ES-I3 (cell line): ENCODE measurements at regions not wholly inside any gene's neighbourhood (a gene's known extent, or its start where the extent isn't known, plus 50 kb on each side); places are given as distances from the start of the nearest gene placed in this dataset.

Experiments used
- H3K36me3 ChIP-seq: 2 replicates; pipeline ENCODE4 v1.6.1; 2013; ENCODE audit warnings: mild to moderate bottlenecking, low read length, control low read depth, moderate library complexity; ENCODE audit not compliant: insufficient read depth
- H3K4me1 ChIP-seq: 2 replicates; pipeline ENCODE4 v1.6.1; 2013; ENCODE audit warnings: mild to moderate bottlenecking, control low read depth, low read length; ENCODE audit not compliant: insufficient read depth
- H3K9ac ChIP-seq: 2 replicates; pipeline ENCODE4 v1.6.1; 2013; ENCODE audit warnings: low read depth, mild to moderate bottlenecking, low read length, moderate library complexity
- H3K9me3 ChIP-seq: 2 replicates; pipeline ENCODE4 v1.6.1; 2013; ENCODE audit warnings: mild to moderate bottlenecking, low read length, moderate library complexity; ENCODE audit not compliant: control insufficient read depth, insufficient read depth

DNA sequence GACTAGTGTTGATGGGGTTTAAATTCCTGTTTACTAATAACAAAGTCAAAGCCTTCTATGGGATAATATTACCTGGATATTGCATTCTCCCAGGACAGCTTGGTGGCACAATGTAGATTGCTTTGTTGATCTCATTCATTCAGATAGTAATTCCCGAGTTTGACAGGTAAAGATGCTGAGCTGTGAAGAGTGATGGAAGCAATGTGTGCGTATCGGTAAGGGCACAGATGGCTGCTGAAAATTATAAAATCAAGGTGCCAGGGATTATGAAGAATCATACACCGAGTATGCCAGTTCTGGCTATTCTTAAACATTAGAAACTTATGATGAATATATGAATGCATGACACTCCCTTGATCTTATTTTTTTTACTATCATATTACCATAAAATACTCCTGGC is 100.6 kb upstream of the CNTNAP4 start:
- Histone ChIP-seq H3K4me1 (no peaks in the 10 kb centered on the region), H3K9ac (no peak overlapping the region), H3K9me3 (no peaks in the 10 kb centered on the region), H3K36me3 (no peaks in the 10 kb centered on the region)

DNA sequence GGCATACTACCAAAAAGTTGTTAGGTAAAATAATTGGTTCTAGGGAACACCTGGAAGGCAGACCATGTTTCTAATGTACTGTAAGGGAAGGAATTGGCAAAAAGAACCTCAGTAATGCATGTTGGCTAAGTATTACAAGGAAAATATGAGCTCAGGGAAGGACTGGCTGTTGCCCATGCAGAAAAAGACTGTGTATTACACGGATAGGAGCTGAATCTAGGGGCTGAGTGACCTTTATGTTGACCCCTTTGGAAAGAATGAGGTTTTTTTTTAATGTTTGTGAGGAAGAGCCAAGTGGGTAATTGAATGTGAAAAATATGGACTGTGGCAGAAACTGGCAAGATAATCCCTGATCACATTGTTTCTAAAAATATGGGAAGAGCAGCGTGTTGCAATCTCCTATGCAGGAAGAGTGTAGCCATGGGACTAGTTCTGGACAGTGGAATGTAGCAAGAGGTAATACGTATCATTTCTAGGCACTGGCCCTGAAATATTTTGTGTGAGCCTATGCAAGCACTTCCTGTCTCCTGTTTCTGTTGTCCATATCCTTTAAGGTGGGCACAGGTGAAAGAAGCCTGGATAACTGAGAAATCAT is 95.1 kb upstream of the CNTNAP4 start:
- Histone ChIP-seq H3K9ac (no peak overlapping the region), H3K9me3 (no peaks in the 10 kb centered on the region), H3K36me3 (no peaks in the 10 kb centered on the region), H3K4me1 (no peaks in the 10 kb centered on the region)

DNA sequence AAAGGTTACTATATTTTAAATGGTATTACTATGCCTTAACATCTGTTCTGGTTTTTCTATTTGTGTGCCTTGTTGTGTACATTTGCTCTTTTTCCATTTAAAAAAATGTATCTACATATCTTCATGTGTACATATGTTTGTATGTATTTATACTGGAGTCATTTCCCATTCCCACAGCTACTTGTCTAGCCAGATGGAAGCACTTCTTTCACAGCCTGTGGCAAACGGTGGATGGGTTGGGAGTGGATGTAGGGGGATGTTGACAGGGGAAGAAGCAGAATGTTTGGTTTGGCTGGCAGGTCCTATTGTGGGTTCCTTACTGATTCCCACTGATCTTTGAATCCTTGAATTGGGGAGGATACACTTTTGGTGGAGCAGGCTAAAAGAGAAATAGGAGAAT is 93.6 kb upstream of the CNTNAP4 start:
- no peaks in the 10 kb centered on the region for H3K36me3 ChIP-seq
- H3K9ac ChIP-seq, result no peak overlapping the region
- no peaks in the 10 kb centered on the region; the same call in 1 of the 2 replicates for H3K9me3 ChIP-seq
- no peaks in the 10 kb centered on the region for H3K4me1 ChIP-seq

DNA sequence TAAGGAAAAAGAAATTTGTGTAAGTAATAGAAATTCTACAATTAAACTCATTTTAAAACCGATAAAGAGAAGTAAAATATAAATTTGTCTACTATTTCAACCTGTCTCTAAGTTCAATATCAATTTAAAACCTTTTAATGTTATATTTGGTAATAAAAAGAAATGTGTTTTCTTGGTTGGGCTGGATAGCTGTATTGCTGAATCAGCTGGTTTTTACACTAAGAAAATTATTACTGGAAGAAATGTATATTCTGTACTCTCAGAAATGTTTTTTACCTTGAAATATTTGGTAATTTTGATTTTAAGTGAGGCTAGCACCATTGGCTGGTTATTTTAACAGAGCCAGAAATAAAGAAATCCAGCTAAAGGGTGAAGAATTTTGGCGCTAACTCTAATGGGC is 87.1 kb upstream of the CNTNAP4 start:
- no peak overlapping the region for H3K9ac ChIP-seq
- 0 out of 2 replicates have a peak, but pooled peaks cover 7% of the 10 kb centered on the region for H3K4me1 ChIP-seq
- H3K36me3 ChIP-seq, result no peaks in the 10 kb centered on the region
- no peaks in the 10 kb centered on the region; the same call in 1 of the 2 replicates for H3K9me3 ChIP-seq

- no peaks in the 10 kb centered on the region for H3K36me3 ChIP-seq
- H3K9me3 ChIP-seq, result no peaks in the 10 kb centered on the region; the same call in 1 of the 2 replicates
- no peak overlapping the region for H3K9ac ChIP-seq
- H3K4me1 ChIP-seq, result 0 out of 2 replicates have a peak, but pooled peaks cover 7% of the 10 kb centered on the region
Measured at GRCh38 chr16:76190480-76190879, 86.7 kb upstream of the CNTNAP4 start.

DNA sequence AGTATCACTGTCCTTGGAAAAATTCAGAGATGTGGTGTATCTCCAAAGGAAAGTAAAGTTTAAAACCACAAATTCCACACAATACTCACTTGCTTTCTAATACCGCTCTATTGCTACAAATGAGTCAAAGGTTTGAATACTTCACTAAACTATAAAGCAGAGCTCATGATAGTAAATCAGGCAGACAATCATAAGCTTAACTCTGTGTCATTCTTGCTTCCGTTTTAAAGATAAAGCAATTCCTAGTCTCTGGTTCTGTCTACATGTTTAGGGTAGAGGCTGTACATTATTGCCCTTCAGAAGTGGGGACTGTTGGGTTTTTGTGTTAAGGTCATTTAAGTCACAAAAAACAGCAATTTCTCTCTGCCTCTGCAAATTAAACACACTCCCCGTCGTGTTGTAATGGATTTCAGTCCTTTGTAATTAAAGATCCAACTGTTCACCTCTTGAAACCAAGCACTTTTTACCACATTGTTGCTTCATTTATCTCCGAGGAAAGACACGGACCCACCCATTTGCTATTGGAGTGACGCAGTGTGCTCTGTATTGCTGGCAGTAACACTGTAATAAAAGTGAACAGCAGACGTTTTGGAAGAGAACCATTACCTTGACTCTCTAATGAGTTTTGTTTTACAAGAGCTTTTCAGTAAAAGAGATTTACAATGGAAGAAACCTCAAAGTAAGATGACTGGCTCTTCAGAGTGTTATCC is 83.1 kb upstream of the CNTNAP4 start:
- H3K9me3 ChIP-seq, result no peaks in the 10 kb centered on the region
- H3K9ac ChIP-seq, result no peak overlapping the region
- 0 out of 2 replicates have a peak, but pooled peaks cover 7% of the 10 kb centered on the region for H3K4me1 ChIP-seq
- no peaks in the 10 kb centered on the region for H3K36me3 ChIP-seq

- Histone ChIP-seq H3K4me1 (0 out of 2 replicates have a peak, but pooled peaks cover 7% of the 10 kb centered on the region), H3K9ac (no peak overlapping the region), H3K9me3 (no peaks in the 10 kb centered on the region), H3K36me3 (no peaks in the 10 kb centered on the region)
Measured at GRCh38 chr16:76194616-76195015, 82.6 kb upstream of the CNTNAP4 start.

DNA sequence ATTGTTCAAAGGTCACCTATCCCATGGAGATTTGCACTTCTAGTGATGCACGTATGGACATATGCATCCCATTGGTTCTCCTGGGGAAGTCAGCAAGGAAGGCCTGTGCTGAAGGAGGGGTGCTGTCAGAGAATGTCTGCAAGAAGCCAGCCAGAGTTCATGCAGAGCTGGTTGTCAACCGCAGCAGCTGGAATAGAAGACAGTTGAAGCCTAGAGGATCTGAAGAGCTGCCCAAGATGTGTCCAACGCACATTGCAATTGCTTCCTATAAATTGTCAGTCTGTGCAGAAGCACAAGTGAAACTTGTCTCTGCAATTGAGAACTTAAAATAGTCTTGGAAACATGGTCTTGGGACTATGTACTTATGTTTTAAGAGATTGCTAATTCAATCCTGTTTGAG is 82.1 kb upstream of the CNTNAP4 start:
- no peak overlapping the region for H3K9ac ChIP-seq
- H3K9me3 ChIP-seq, result no peaks in the 10 kb centered on the region
- 0 out of 2 replicates have a peak, but pooled peaks cover 7% of the 10 kb centered on the region for H3K4me1 ChIP-seq
- H3K36me3 ChIP-seq, result no peaks in the 10 kb centered on the region

GRCh38 chr16:76195648-76196047 is 81.6 kb upstream of the CNTNAP4 start:
- Histone ChIP-seq H3K9me3 (no peaks in the 10 kb centered on the region), H3K4me1 (0 out of 2 replicates have a peak, but pooled peaks cover 7% of the 10 kb centered on the region), H3K36me3 (no peaks in the 10 kb centered on the region), H3K9ac (no peak overlapping the region)

- Histone ChIP-seq H3K4me1 (peaks cover 19% of the 10 kb centered on the region), H3K9me3 (no peaks in the 10 kb centered on the region), H3K36me3 (no peaks in the 10 kb centered on the region), H3K9ac (no peak overlapping the region)
Measured at GRCh38 chr16:76197900-76198299, 79.3 kb upstream of the CNTNAP4 start.

DNA sequence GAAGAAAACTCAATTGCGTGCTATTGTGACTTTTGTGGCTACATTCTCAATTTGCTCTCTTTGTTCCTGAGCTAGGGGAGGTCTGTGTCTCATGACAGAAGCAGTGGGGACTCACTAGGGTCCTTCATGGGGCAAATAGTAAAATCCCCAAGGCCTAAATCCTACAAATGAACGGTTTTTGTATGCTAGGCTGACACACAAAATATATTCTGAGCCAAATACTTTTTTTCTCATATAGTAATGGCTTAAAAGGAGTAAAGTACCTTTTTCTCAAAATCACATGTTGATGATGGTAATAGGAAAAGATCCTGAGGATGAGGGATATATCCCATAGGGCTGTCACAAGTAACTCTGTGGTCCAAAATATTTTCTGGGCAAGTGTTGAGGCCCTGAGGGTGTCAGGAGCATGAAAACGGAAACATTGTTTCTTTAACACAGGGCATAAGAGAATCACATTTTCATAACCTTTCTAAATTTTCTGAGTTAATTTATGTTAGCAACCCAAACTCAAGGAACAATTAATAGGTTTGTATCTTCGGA is 77.5 kb upstream of the CNTNAP4 start:
- H3K9me3 ChIP-seq, result no peaks in the 10 kb centered on the region
- no peaks in the 10 kb centered on the region for H3K36me3 ChIP-seq
- H3K9ac ChIP-seq, result no peak overlapping the region
- peaks cover 11% of the 10 kb centered on the region for H3K4me1 ChIP-seq

DNA sequence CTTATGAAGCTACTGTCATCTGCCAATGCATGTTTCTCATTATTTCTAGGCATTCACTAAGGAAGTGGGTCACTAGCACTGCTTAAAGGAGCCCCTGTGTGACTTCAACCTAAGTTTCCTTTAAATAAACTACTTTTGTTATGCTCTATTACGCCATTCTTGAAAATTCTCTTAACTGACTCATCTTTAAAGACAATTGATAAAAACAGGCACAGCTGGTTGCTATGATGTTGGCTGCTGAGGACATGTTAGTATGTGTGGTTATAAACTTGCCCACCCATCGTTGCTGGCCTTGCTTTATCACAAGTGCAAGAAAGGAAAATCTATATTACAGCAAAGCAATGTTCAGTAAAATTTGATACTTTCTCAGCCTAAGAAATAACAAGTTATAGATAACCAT is 75.8 kb upstream of the CNTNAP4 start:
- no peaks in the 10 kb centered on the region for H3K36me3 ChIP-seq
- H3K9ac ChIP-seq, result no peak overlapping the region
- no peaks in the 10 kb centered on the region for H3K9me3 ChIP-seq
- H3K4me1 ChIP-seq, result peaks cover 11% of the 10 kb centered on the region

DNA sequence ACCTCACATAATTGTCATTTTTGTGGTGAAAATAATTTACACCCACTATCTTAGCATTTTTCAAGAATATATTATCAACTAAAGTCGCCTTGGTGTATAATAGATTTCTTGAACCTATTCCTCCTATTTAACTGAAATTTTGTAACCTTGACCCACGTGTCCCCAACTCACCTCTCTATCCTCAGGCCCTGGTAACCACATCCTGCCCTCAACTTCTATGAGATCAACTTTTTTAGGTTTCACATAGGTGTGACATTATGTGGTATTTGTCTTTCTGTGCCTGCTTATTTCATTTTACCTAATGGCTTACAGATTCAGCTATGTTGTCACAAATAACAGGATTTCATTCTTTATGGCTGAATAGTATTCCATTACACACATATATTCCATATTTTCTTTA is 73.0 kb upstream of the CNTNAP4 start:
- H3K9me3 ChIP-seq, result no peaks in the 10 kb centered on the region
- H3K9ac ChIP-seq, result no peak overlapping the region
- no peaks in the 10 kb centered on the region for H3K36me3 ChIP-seq
- H3K4me1 ChIP-seq, result peaks cover 14% of the 10 kb centered on the region

GRCh38 chr16:76207270-76207669 is 69.9 kb upstream of the CNTNAP4 start:
- H3K9ac ChIP-seq, result no peak overlapping the region
- H3K4me1 ChIP-seq, result peaks cover 4% of the 10 kb centered on the region; the same call in 1 of the 2 replicates
- no peaks in the 10 kb centered on the region for H3K36me3 ChIP-seq
- H3K9me3 ChIP-seq, result no peaks in the 10 kb centered on the region; the same call in 1 of the 2 replicates

DNA sequence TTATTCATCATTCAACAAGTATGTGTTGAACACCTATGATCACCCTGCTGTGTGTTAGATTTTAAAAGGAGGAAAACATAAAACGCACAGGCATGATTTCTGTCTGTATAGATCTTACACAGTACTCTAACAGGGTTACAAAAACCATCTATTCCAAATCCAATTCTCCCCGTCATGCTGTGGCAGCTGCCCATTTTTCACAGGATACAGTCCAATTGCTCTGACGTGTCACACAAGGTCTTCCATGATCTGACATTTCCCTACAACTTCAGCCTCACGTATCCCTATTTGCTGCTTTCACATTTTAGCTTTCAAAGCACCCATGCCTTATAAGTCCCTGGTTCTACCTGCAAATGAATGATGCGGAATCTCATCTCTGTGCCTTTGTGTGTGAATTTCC is 67.0 kb upstream of the CNTNAP4 start:
- Histone ChIP-seq H3K4me1 (0 out of 2 replicates have a peak, but pooled peaks cover 3% of the 10 kb centered on the region), H3K9ac (no peak overlapping the region), H3K9me3 (no peaks in the 10 kb centered on the region; the same call in none of the 2 replicates), H3K36me3 (no peaks in the 10 kb centered on the region)
